Neuron (in vitro differentiated cells): ENCODE measurements at regions not wholly inside any gene's neighbourhood (a gene's known extent, or its start where the extent isn't known, plus 50 kb on each side); places are given as distances from the start of the nearest gene placed in this dataset.
"Not testable (repeated sequence)": the region's sequence is repeated elsewhere in the genome, so short reads cannot be mapped to it uniquely, and the experiment has no call there.

Experiments
- H2AFZ ChIP-seq: one replicate; pipeline ENCODE4 v1.6.1; 2013; ENCODE audit warnings: low read depth, mild to moderate bottlenecking, inconsistent platforms, low read length, moderate library complexity
- H3K27me3 ChIP-seq: one replicate; pipeline ENCODE4 v1.6.1; 2013; ENCODE audit warnings: low read length; ENCODE audit not compliant: insufficient read depth
- H3K36me3 ChIP-seq: one replicate; pipeline ENCODE4 v1.6.1; 2013; ENCODE audit warnings: low read length; ENCODE audit not compliant: insufficient read depth
- H3K4me1 ChIP-seq: one replicate; pipeline ENCODE4 v1.6.1; 2013; ENCODE audit warnings: low read length; ENCODE audit not compliant: insufficient read depth
- H3K4me3 ChIP-seq: 2 replicates; pipeline ENCODE4 v1.5.1; 2013; ENCODE audit warnings: mild to moderate bottlenecking, low read length, moderate library complexity
- H3K9me3 ChIP-seq: one replicate; pipeline ENCODE4 v1.6.1; 2013; ENCODE audit warnings: low read length

GRCh38 chr20:48524582-48524981, 303.2 kb downstream of the PREX1 start:
- Histone ChIP-seq H3K4me3 (no peak overlapping the region), H3K36me3 (no peaks in the 10 kb centered on the region), H3K9me3 (no peaks in the 10 kb centered on the region), H3K4me1 (no peaks in the 10 kb centered on the region), H2AFZ (no peak overlapping the region), H3K27me3 (no peaks in the 10 kb centered on the region)

- no peaks in the 10 kb centered on the region for H3K9me3 ChIP-seq
- H3K4me1 ChIP-seq = no peaks in the 10 kb centered on the region
- H3K27me3 ChIP-seq = no peaks in the 10 kb centered on the region
- no peaks in the 10 kb centered on the region for H3K36me3 ChIP-seq
- H2AFZ ChIP-seq = no peak overlapping the region
- no peak overlapping the region for H3K4me3 ChIP-seq
Observed at GRCh38 chr20:48523191-48523995, 304.4 kb downstream of the PREX1 start.

- no peaks in the 10 kb centered on the region for H3K9me3 ChIP-seq
- no peaks in the 10 kb centered on the region for H3K4me1 ChIP-seq
- no peak overlapping the region for H2AFZ ChIP-seq
- H3K4me3 ChIP-seq = no peak overlapping the region
- no peaks in the 10 kb centered on the region for H3K27me3 ChIP-seq
- H3K36me3 ChIP-seq = no peaks in the 10 kb centered on the region
Observed at GRCh38 chr20:48521121-48521520, 306.7 kb downstream of the PREX1 start.

GRCh38 chr20:48516196-48516595, 311.6 kb downstream of the PREX1 start:
- H2AFZ ChIP-seq, H3K36me3 ChIP-seq, H3K27me3 ChIP-seq, H3K4me3 ChIP-seq, H3K4me1 ChIP-seq, H3K9me3 ChIP-seq: not testable (repeated sequence)

GRCh38 chr20:48514577-48514976, 313.2 kb downstream of the PREX1 start:
- not testable (repeated sequence) for H3K36me3 ChIP-seq, H3K4me1 ChIP-seq, H2AFZ ChIP-seq, H3K9me3 ChIP-seq, H3K27me3 ChIP-seq, H3K4me3 ChIP-seq

GRCh38 chr20:48512539-48512938, 315.3 kb downstream of the PREX1 start:
- not testable (repeated sequence) for H3K4me3 ChIP-seq, H3K9me3 ChIP-seq, H3K36me3 ChIP-seq, H2AFZ ChIP-seq, H3K27me3 ChIP-seq, H3K4me1 ChIP-seq

GRCh38 chr20:48505066-48505465, 322.7 kb downstream of the PREX1 start:
- H3K9me3 ChIP-seq = not testable (repeated sequence)

GRCh38 chr20:48503166-48503815, 324.5 kb downstream of the PREX1 start:
- no peak overlapping the region for H2AFZ ChIP-seq
- no peaks in the 10 kb centered on the region for H3K27me3 ChIP-seq
- no peak overlapping the region for H3K4me3 ChIP-seq
- no peaks in the 10 kb centered on the region for H3K4me1 ChIP-seq
- no peaks in the 10 kb centered on the region for H3K9me3 ChIP-seq
- H3K36me3 ChIP-seq = no peaks in the 10 kb centered on the region

More at GRCh38 chr20:48505066-48505465, 322.7 kb downstream of the PREX1 start:
- not testable (repeated sequence) for H2AFZ ChIP-seq, H3K27me3 ChIP-seq, H3K36me3 ChIP-seq, H3K4me1 ChIP-seq, H3K4me3 ChIP-seq

GRCh38 chr20:48502758-48503157, 325.0 kb downstream of the PREX1 start:
- H3K4me1 ChIP-seq = no peaks in the 10 kb centered on the region

GRCh38 chr20:48502016-48502415, 325.8 kb downstream of the PREX1 start:
- H3K4me3 ChIP-seq = no peak overlapping the region
- H3K9me3 ChIP-seq = no peaks in the 10 kb centered on the region
- no peaks in the 10 kb centered on the region for H3K4me1 ChIP-seq
- H3K36me3 ChIP-seq = no peaks in the 10 kb centered on the region
- no peaks in the 10 kb centered on the region for H3K27me3 ChIP-seq
- no peak overlapping the region for H2AFZ ChIP-seq

More at GRCh38 chr20:48502758-48503157, 325.0 kb downstream of the PREX1 start:
- Histone ChIP-seq H3K36me3 (no peaks in the 10 kb centered on the region), H3K9me3 (no peaks in the 10 kb centered on the region), H3K4me3 (no peak overlapping the region), H3K27me3 (no peaks in the 10 kb centered on the region), H2AFZ (no peak overlapping the region)

GRCh38 chr20:48500900-48501299, 326.9 kb downstream of the PREX1 start:
- H3K4me1 ChIP-seq, H2AFZ ChIP-seq, H3K4me3 ChIP-seq, H3K9me3 ChIP-seq, H3K36me3 ChIP-seq, H3K27me3 ChIP-seq: not testable (repeated sequence)

GRCh38 chr20:48498939-48499338, 328.9 kb downstream of the PREX1 start:
- not testable (repeated sequence) for H2AFZ ChIP-seq, H3K4me1 ChIP-seq, H3K27me3 ChIP-seq

GRCh38 chr20:48498125-48498524, 329.7 kb downstream of the PREX1 start:
- not testable (repeated sequence) for H3K9me3 ChIP-seq, H3K27me3 ChIP-seq, H3K4me3 ChIP-seq, H3K36me3 ChIP-seq, H3K4me1 ChIP-seq, H2AFZ ChIP-seq

More at GRCh38 chr20:48498939-48499338, 328.9 kb downstream of the PREX1 start:
- not testable (repeated sequence) for H3K4me3 ChIP-seq, H3K36me3 ChIP-seq, H3K9me3 ChIP-seq

GRCh38 chr20:48493966-48494365, 333.8 kb downstream of the PREX1 start:
- Histone ChIP-seq H3K4me3 (no peak overlapping the region), H2AFZ (no peak overlapping the region), H3K27me3 (peaks cover 3% of the 10 kb centered on the region)

More at GRCh38 chr20:48493966-48494365, 333.8 kb downstream of the PREX1 start:
- no peaks in the 10 kb centered on the region for H3K9me3 ChIP-seq
- H3K36me3 ChIP-seq = no peaks in the 10 kb centered on the region
- no peaks in the 10 kb centered on the region for H3K4me1 ChIP-seq
